HepG2 (cell line): ENCODE measurements at regions not wholly inside any gene's neighbourhood (a gene's known extent, or its start where the extent isn't known, plus 50 kb on each side); places are given as distances from the start of the nearest gene placed in this dataset.

ENCODE experiments used
- ATAC-seq: fragments of 200-7000 bp; cut with Tn5 transposase; 3 replicates; pipeline ENCODE4 v1.9.1; 2020; ENCODE audit warnings: mild to moderate bottlenecking, moderate library complexity
- BruUV-seq: library from RNA; stranded (reverse); fragments of 400-500 nt; replicated peaks from 2 replicates; lab custom pipeline; 2021; lab: Mats Ljungman, UMichigan
- CTCF ChIA-PET: fragments of 300-600 bp; formaldehyde crosslinking; extraction: SDS; loops from one replicate; lab custom pipeline; 2021; ENCODE audit warnings: low total read pairs, inconsistent platforms, low intra/inter-chr PET ratio; lab: Yijun Ruan, JAX
- POLR2A ChIA-PET: fragments of 350-600 bp; sonication (Branson Sonifier 250); formaldehyde crosslinking; loops from one replicate; lab custom pipeline; 2020; ENCODE audit warnings: antibody characterized with exemption, inconsistent platforms; lab: Yijun Ruan, JAX
- DNase-seq: peaks from one replicate; pipeline ENCODE4 v3.0.0-alpha.2; 2015; ENCODE audit warnings: low spot score
- FAIRE-seq: peaks from 3 replicates; lab custom pipeline; 2011; peaks lifted over from hg19 to GRCh38; lab: Jason Lieb, UNC
- H2AFZ ChIP-seq: one replicate; pipeline ENCODE4 v1.6.1; 2011; ENCODE audit warnings: low read length, inconsistent platforms
- H3K27ac ChIP-seq: fragments of 300-600 bp; 3 replicates; pipeline ENCODE4 v1.8.0; 2011; ENCODE audit warnings: mixed run types, mild to moderate bottlenecking, mixed read lengths, low read length, inconsistent platforms; ENCODE audit not compliant: insufficient read depth; ENCODE audit errors: extremely low read length
- H3K27me3 ChIP-seq, 2 experiments: fragments of 200-600 bp in 1 of 2; 2 replicates in 1 of 2; 3 replicates in 1 of 2; pipeline versions ENCODE4 v1.6.0 to v1.8.0; 2011; ENCODE audit warnings: low read length in 2 of 2, mild to moderate bottlenecking in 2 of 2, moderate library complexity in 2 of 2, inconsistent platforms in 1 of 2; ENCODE audit not compliant: insufficient read depth in 2 of 2, control insufficient read depth in 1 of 2
- H3K36me3 ChIP-seq, 2 experiments: fragments of 200-600 bp in 1 of 2; replicated peaks in 1 of 2; 2 replicates in 1 of 2; 3 replicates in 1 of 2; pipeline versions ENCODE4 v1.5.1 to v1.8.0; 2011; ENCODE audit warnings: low read length in 2 of 2, inconsistent platforms in 1 of 2; ENCODE audit not compliant: insufficient read depth in 2 of 2, control insufficient read depth in 1 of 2
- H3K4me1 ChIP-seq: 2 replicates; pipeline ENCODE4 v1.5.1; 2012; ENCODE audit warnings: low read length, inconsistent platforms; ENCODE audit not compliant: insufficient read depth
- H3K4me2 ChIP-seq: 2 replicates; pipeline ENCODE4 v1.6.0; 2011; ENCODE audit warnings: low read depth, low read length, inconsistent platforms
- H3K4me3 ChIP-seq, 3 experiments: fragments of 200-600 bp in 1 of 3; sonication (generic), shearing (Covaris generic) in 1 of 3; replicated peaks in 1 of 3; 2 replicates each; pipeline ENCODE4 v1.5.1; 2011 to 2016; ENCODE audit warnings: low read length in 3 of 3, inconsistent platforms in 2 of 3, low read depth in 2 of 3, mild to moderate bottlenecking in 2 of 3, control low read depth in 1 of 3, mixed read lengths in 1 of 3; ENCODE audit not compliant: insufficient read depth in 1 of 3
- H3K79me2 ChIP-seq: one replicate; pipeline ENCODE4 v1.6.1; 2011; ENCODE audit warnings: low read length, inconsistent platforms; ENCODE audit not compliant: insufficient read depth
- H3K9ac ChIP-seq: 2 replicates; pipeline ENCODE4 v1.6.0; 2011; ENCODE audit warnings: mild to moderate bottlenecking, low read depth, low read length, inconsistent platforms; ENCODE audit not compliant: insufficient read depth
- H3K9me3 ChIP-seq: 2 replicates; pipeline ENCODE4 v1.5.1; 2012; ENCODE audit warnings: mild to moderate bottlenecking, low read length
- H4K20me1 ChIP-seq: 2 replicates; pipeline ENCODE4 v1.6.0; 2011; ENCODE audit warnings: inconsistent platforms, mild to moderate bottlenecking, low read length, moderate library complexity; ENCODE audit not compliant: insufficient read depth
- BCLAF1 ChIP-seq: fragments of 450-650 bp; IDR thresholded peaks from 2 replicates; pipeline ENCODE4 v1.6.1; 2017; ENCODE audit warnings: mild to moderate bottlenecking
- MAFF ChIP-seq: IDR thresholded peaks from 2 replicates; pipeline ENCODE4 v1.6.1; 2011; ENCODE audit warnings: low read depth, low read length, improper control_type of control experiment
- MAFG ChIP-seq: sonication (generic); formaldehyde crosslinking; IDR thresholded peaks from 2 replicates; pipeline ENCODE4 v1.5.1; 2020; ENCODE audit warnings: mild to moderate bottlenecking, missing genetic modification reagents
- MAFK ChIP-seq, 2 experiments: IDR thresholded peaks in 1 of 2; conservative IDR thresholded peaks in 1 of 2; 2 replicates each; pipeline ENCODE4 v1.6.1; 2011; ENCODE audit warnings: improper control_type of control experiment in 2 of 2, low read length in 2 of 2
- MEF2D ChIP-seq: sonication (generic); formaldehyde crosslinking; IDR thresholded peaks from 2 replicates; pipeline ENCODE4 v1.5.1; 2020; ENCODE audit warnings: mild to moderate bottlenecking, missing genetic modification reagents
- NFE2L2 ChIP-seq: fragments of 150-350 bp; IDR thresholded peaks from 2 replicates; pipeline ENCODE4 v1.6.1; 2014; ENCODE audit warnings: low read length
- PAF1 ChIP-seq: IDR thresholded peaks from 2 replicates; pipeline ENCODE4 v1.6.1; 2016; ENCODE audit warnings: missing genetic modification reagents, missing compliant biosample characterization
- ZNF451 ChIP-seq: sonication (generic); formaldehyde crosslinking; IDR thresholded peaks from 2 replicates; pipeline ENCODE4 v1.5.0; 2020; ENCODE audit warnings: mild to moderate bottlenecking, missing genetic modification reagents
- ZNF614 ChIP-seq: IDR thresholded peaks from 2 replicates; pipeline ENCODE4 v1.6.1; 2018; ENCODE audit warnings: missing biosample characterization, missing genetic modification reagents, inconsistent platforms, borderline replicate concordance
- WGBS: methylation state at CpG from one replicate; pipeline ENCODE4 v1.1.6; 2017; ENCODE audit warnings: low lambda C conversion rate; 5-methylcytosine and 5-hydroxymethylcytosine counted together
- in situ Hi-C: cut with HindIII; loops from 2 replicates; pipeline ENCODE4 v1.10.0; 2017; ENCODE audit warnings: low pct_unique_long_range_greater_than_20kb; ENCODE audit not compliant: extremely low pct_ligation_motif_present
- intact Hi-C: fragments of 100-400 bp; cut with micrococcal nuclease; formaldehyde crosslinking; loops from one replicate; pipeline ENCODE4 v1.10.0; 2022; ENCODE audit not compliant: unreplicated experiment

- H3K36me3 ChIP-seq: no peaks in the 10 kb centered on the region
- FAIRE-seq (no peak), ATAC-seq (no peak), DNase-seq (no peak)
- no CpG with 5 or more reads among the region's 4 CpGs for WGBS
- no peak overlapping the region for H3K4me2 ChIP-seq
- TF ChIP-seq NFE2L2 (peak; percentile 85), MAFF (peak; percentile 53), MAFG (CRISPR knock-in tag) (0 out of 2 replicates have a peak, but pooled peaks have one; percentile 22), ZNF614 (no peak), MEF2D (no peak), PAF1 (CRISPR knock-in tag) (no peak), BCLAF1 (no peak), ZNF451 (CRISPR knock-in tag) (no peak), MAFK (conservative IDR thresholded peaks at IDR 0.05 in 1 of 2, IDR thresholded peaks at IDR 0.05 in 1 of 2; ENCODE audit: low read length in 2 of 2) (peak; percentile 61 to 75; a peak in 3 of 4 replicates)
- CTCF ChIA-PET: interaction anchor here (1.2 to 3.0 kb wide), 2 partner anchors 191 to 317 kb away, joined by 3 to 13 read pairs; no protein-coding TSS in a partner anchor
- intact Hi-C loops (no loop called here), in situ Hi-C loops (no loop called here)
- H3K27ac ChIP-seq: no peak overlapping the region
- no peaks in the 10 kb centered on the region for H3K4me1 ChIP-seq
- peaks cover 16% of the 10 kb centered on the region for H3K9me3 ChIP-seq
- H4K20me1 ChIP-seq: no peaks in the 10 kb centered on the region
- no TSS peak for BruUV-seq
- H3K4me3 ChIP-seq: no peak overlapping the region
- POLR2A ChIA-PET: no interaction called here
- H3K79me2 ChIP-seq: no peaks in the 10 kb centered on the region
- no peak overlapping the region for H2AFZ ChIP-seq
- H3K9ac ChIP-seq: no peak overlapping the region
- no peaks in the 10 kb centered on the region for H3K27me3 ChIP-seq
Observed at GRCh38 chr4:83962492-83962891, 426.6 kb downstream of the GPAT3 start.
